SK-N-SH treated with all-trans-retinoic acid at 6 μM for 48 hours (cell line): ENCODE measurements at regions not wholly inside any gene's neighbourhood (a gene's known extent, or its start where the extent isn't known, plus 50 kb on each side); places are given as distances from the start of the nearest gene placed in this dataset.

Experiments used
- ATAC-seq: fragments of 200-7000 bp; cut with Tn5 transposase; 3 replicates; pipeline ENCODE4 v1.9.1; 2020; ENCODE audit warnings: mild to moderate bottlenecking, moderate library complexity
- ARNTL ChIP-seq: fragments of 450-650 bp; formaldehyde crosslinking; IDR thresholded peaks from 2 replicates; pipeline ENCODE4 v1.5.0; 2020; ENCODE audit warnings: low read depth, mild to moderate bottlenecking, moderate library complexity, borderline replicate concordance
- BACH2 ChIP-seq: fragments of 250-450 bp; sonication (Bioruptor Pico); IDR thresholded peaks from 2 replicates; pipeline ENCODE4 v1.9.0; 2021; ENCODE audit warnings: mild to moderate bottlenecking, borderline replicate concordance
- CREB5 ChIP-seq: fragments of 250-450 bp; sonication (Bioruptor Pico); IDR thresholded peaks from 2 replicates; pipeline ENCODE4 v1.5.1; 2020; ENCODE audit warnings: low read depth, mild to moderate bottlenecking, moderate library complexity
- CSDC2 ChIP-seq: fragments of 250-450 bp; sonication (Bioruptor Pico); IDR thresholded peaks from 2 replicates; pipeline ENCODE4 v1.5.0; 2020; ENCODE audit warnings: mild to moderate bottlenecking, moderate library complexity
- CSRNP3 ChIP-seq: fragments of 250-450 bp; sonication (Bioruptor Pico); IDR thresholded peaks from 2 replicates; pipeline ENCODE4 v1.5.1; 2021; ENCODE audit warnings: mild to moderate bottlenecking, moderate library complexity
- ESRRG ChIP-seq: fragments of 250-450 bp; sonication (Bioruptor Pico); IDR thresholded peaks from 2 replicates; pipeline ENCODE4 v1.6.1; 2021; ENCODE audit warnings: mild to moderate bottlenecking
- GLIS3 ChIP-seq: fragments of 250-450 bp; sonication (Bioruptor Pico); IDR thresholded peaks from 2 replicates; pipeline ENCODE4 v1.5.0; 2020; ENCODE audit warnings: mild to moderate bottlenecking, moderate library complexity
- ISL1 ChIP-seq: fragments of 250-450 bp; sonication (Bioruptor Pico); IDR thresholded peaks from 2 replicates; pipeline ENCODE4 v2.1.2; 2022; ENCODE audit warnings: mild to moderate bottlenecking, moderate library complexity
- PPARA ChIP-seq: fragments of 250-450 bp; sonication (Bioruptor Pico); IDR thresholded peaks from 2 replicates; pipeline ENCODE4 v1.5.0; 2020; ENCODE audit warnings: mild to moderate bottlenecking, borderline replicate concordance
- RARB ChIP-seq: fragments of 250-450 bp; sonication (Bioruptor Pico); IDR thresholded peaks from 2 replicates; pipeline ENCODE4 v1.8.0; 2021; ENCODE audit warnings: mild to moderate bottlenecking, moderate library complexity
- SNAI2 ChIP-seq: fragments of 250-450 bp; sonication (Bioruptor Pico); IDR thresholded peaks from 2 replicates; pipeline ENCODE4 v1.5.0; 2020; ENCODE audit warnings: mild to moderate bottlenecking, moderate library complexity
- TOX ChIP-seq: fragments of 250-450 bp; sonication (Bioruptor Pico); IDR thresholded peaks from 2 replicates; pipeline ENCODE4 v1.8.0; 2021; ENCODE audit warnings: mild to moderate bottlenecking, moderate library complexity, borderline replicate concordance
- TSHZ2 ChIP-seq: fragments of 250-450 bp; sonication (Bioruptor Pico); IDR thresholded peaks from 2 replicates; pipeline ENCODE4 v1.5.0; 2020; ENCODE audit warnings: mild to moderate bottlenecking, moderate library complexity
- ZFP3 ChIP-seq: fragments of 250-450 bp; sonication (Bioruptor Pico); IDR thresholded peaks from 2 replicates; pipeline ENCODE4 v1.5.0; 2020; ENCODE audit warnings: mild to moderate bottlenecking, moderate library complexity
- ZFP30 ChIP-seq: fragments of 450-650 bp; formaldehyde crosslinking; IDR thresholded peaks from 2 replicates; pipeline ENCODE4 v1.5.0; 2022; ENCODE audit warnings: mild to moderate bottlenecking, moderate library complexity
- ZNF8 ChIP-seq: fragments of 450-650 bp; formaldehyde crosslinking; IDR thresholded peaks from 2 replicates; pipeline ENCODE4 v1.5.0; 2020; ENCODE audit warnings: mild to moderate bottlenecking, moderate library complexity
- TF ChIP-seq, protein P1 (sequence below): fragments of 250-450 bp; sonication (Bioruptor Pico); IDR thresholded peaks from 2 replicates; pipeline ENCODE4 v1.8.0; 2020; ENCODE audit warnings: mild to moderate bottlenecking, moderate library complexity, borderline replicate concordance

- TF ChIP-seq TSHZ2: no peak
Measured at GRCh38 chr12:113684908-113685782, 213.5 kb upstream of the LHX5 start (continued).

GRCh38 chr12:113684053-113684907, 212.6 kb upstream of the LHX5 start:
- TF ChIP-seq TSHZ2: no peak
- TF ChIP-seq ZFP3 (CRISPR knock-in tag): no peak
- TF ChIP-seq GLIS3 (CRISPR knock-in tag): no peak
- no peak for TF ChIP-seq SNAI2 (CRISPR knock-in tag)
- no peak for TF ChIP-seq RARB (CRISPR knock-in tag)
- TF ChIP-seq CSDC2: no peak
- TF ChIP-seq, protein P1, sequence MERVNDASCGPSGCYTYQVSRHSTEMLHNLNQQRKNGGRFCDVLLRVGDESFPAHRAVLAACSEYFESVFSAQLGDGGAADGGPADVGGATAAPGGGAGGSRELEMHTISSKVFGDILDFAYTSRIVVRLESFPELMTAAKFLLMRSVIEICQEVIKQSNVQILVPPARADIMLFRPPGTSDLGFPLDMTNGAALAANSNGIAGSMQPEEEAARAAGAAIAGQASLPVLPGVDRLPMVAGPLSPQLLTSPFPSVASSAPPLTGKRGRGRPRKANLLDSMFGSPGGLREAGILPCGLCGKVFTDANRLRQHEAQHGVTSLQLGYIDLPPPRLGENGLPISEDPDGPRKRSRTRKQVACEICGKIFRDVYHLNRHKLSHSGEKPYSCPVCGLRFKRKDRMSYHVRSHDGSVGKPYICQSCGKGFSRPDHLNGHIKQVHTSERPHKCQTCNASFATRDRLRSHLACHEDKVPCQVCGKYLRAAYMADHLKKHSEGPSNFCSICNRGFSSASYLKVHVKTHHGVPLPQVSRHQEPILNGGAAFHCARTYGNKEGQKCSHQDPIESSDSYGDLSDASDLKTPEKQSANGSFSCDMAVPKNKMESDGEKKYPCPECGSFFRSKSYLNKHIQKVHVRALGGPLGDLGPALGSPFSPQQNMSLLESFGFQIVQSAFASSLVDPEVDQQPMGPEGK (CRISPR knock-in tag): no peak
- TF ChIP-seq CSRNP3 (CRISPR knock-in tag): no peak
- TF ChIP-seq PPARA: no peak
- TF ChIP-seq CREB5 (CRISPR knock-in tag): no peak
- TF ChIP-seq ZFP30 (CRISPR knock-in tag): no peak
- ATAC-seq: no peak

DNA sequence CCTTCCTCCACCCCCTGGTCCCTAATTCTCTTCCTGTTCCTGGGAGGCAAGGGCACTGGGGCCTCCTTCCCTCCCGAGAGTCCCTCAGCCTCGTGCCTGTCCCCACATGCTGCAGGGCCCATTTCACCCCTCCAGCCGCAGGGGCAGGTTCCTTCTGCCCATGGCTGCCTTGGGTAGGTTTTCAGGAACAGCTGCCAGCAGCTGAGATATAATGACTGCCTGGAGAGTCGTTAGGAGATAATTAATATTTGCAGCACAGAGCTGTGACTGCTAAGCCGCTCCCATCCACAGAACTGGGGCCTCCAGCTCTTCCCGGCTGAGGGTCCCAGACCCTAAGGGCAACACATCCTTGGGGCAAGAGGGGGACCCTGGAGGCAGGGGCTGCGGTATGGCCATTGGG, 211.9 kb upstream of the LHX5 start:
- TF ChIP-seq GLIS3 (CRISPR knock-in tag) (no peak), BACH2 (no peak), ZNF8 (CRISPR knock-in tag) (no peak), CREB5 (CRISPR knock-in tag) (no peak), SNAI2 (CRISPR knock-in tag) (no peak), PPARA (no peak), ESRRG (CRISPR knock-in tag) (no peak), ARNTL (CRISPR knock-in tag) (no peak), ISL1 (no peak), TOX (CRISPR knock-in tag) (no peak), CSDC2 (no peak)
- TF ChIP-seq, protein P1 (CRISPR knock-in tag): no peak
- ATAC-seq: no peak
